IMR-90 (cell line): ENCODE measurements at regions not wholly inside any gene's neighbourhood (a gene's known extent, or its start where the extent isn't known, plus 50 kb on each side); places are given as distances from the start of the nearest gene placed in this dataset.

Experiments
- ATAC-seq: fragments of 200-7000 bp; cut with Tn5 transposase; 2 replicates; pipeline ENCODE4 v1.9.1; 2020; ENCODE audit warnings: low read depth, mild to moderate bottlenecking, moderate library complexity
- BruUV-seq: library from RNA; stranded (reverse); fragments of 400-500 nt; replicated peaks from 2 replicates; lab custom pipeline; 2021; lab: Mats Ljungman, UMichigan
- CTCF ChIA-PET: fragments of 300-600 bp; formaldehyde crosslinking; extraction: SDS; loops from one replicate; lab custom pipeline; 2021; ENCODE audit warnings: antibody characterized with exemption; lab: Yijun Ruan, JAX
- POLR2A ChIA-PET: fragments of 300-600 bp; sonication (Branson Sonifier 250); formaldehyde crosslinking; loops from one replicate; lab custom pipeline; 2022; ENCODE audit warnings: antibody characterized with exemption; ENCODE audit not compliant: unreplicated experiment; lab: Charles Lee
- DNase-seq: peaks from one replicate; pipeline ENCODE4 v3.0.0; 2013
- H2AFZ ChIP-seq: replicated peaks from 2 replicates; pipeline ENCODE3; 2013; ENCODE audit warnings: low read length, mild to moderate bottlenecking; ENCODE audit not compliant: poor library complexity
- H2AK5ac ChIP-seq: 2 replicates; pipeline ENCODE4 v1.6.1; 2013; ENCODE audit warnings: low read depth, low read length, inconsistent platforms
- H2AK9ac ChIP-seq: replicated peaks from 2 replicates; pipeline ENCODE3; 2013; ENCODE audit warnings: mild to moderate bottlenecking, low read depth, low read length, moderate library complexity; ENCODE audit not compliant: poor library complexity
- H2BK120ac ChIP-seq: 2 replicates; pipeline ENCODE4 v1.6.1; 2013; ENCODE audit warnings: low read depth, low read length, inconsistent platforms
- H2BK15ac ChIP-seq: 3 replicates; pipeline ENCODE4 v1.6.1; 2013; ENCODE audit warnings: low read depth, low read length, inconsistent platforms
- H2BK20ac ChIP-seq: 2 replicates; pipeline ENCODE4 v1.6.1; 2013; ENCODE audit warnings: low read depth, mild to moderate bottlenecking, inconsistent platforms, low read length, moderate library complexity
- H2BK5ac ChIP-seq: 2 replicates; pipeline ENCODE4 v1.6.1; 2013; ENCODE audit warnings: mild to moderate bottlenecking, low read depth, low read length, inconsistent platforms; ENCODE audit not compliant: poor library complexity, severe bottlenecking
- H3K14ac ChIP-seq: replicated peaks from 2 replicates; pipeline ENCODE4 v1.6.1; 2013; ENCODE audit warnings: low read depth, low read length, inconsistent platforms
- H3K18ac ChIP-seq: 2 replicates; pipeline ENCODE4 v1.6.1; 2013; ENCODE audit warnings: low read depth, low read length, control low read depth
- H3K23ac ChIP-seq: 2 replicates; pipeline ENCODE4 v1.6.1; 2013; ENCODE audit warnings: low read depth, low read length, inconsistent platforms
- H3K27ac ChIP-seq: 2 replicates; pipeline ENCODE4 v1.5.1; 2013; ENCODE audit warnings: mild to moderate bottlenecking, control low read depth, low read length; ENCODE audit not compliant: insufficient read depth
- H3K27me3 ChIP-seq: 2 replicates; pipeline ENCODE4 v1.6.1; 2013; ENCODE audit warnings: low read length; ENCODE audit not compliant: control insufficient read depth, insufficient read depth
- H3K36me3 ChIP-seq: 2 replicates; pipeline ENCODE4 v1.6.1; 2013; ENCODE audit warnings: low read length, mixed read lengths; ENCODE audit not compliant: control insufficient read depth, insufficient read depth
- H3K4ac ChIP-seq: 2 replicates; pipeline ENCODE4 v1.6.1; 2013; ENCODE audit warnings: low read depth, low read length, inconsistent platforms
- H3K4me1 ChIP-seq: 2 replicates; pipeline ENCODE4 v1.6.1; 2013; ENCODE audit warnings: low read length, mixed read lengths; ENCODE audit not compliant: control insufficient read depth, insufficient read depth
- H3K4me2 ChIP-seq: 2 replicates; pipeline ENCODE4 v1.6.1; 2013; ENCODE audit warnings: low read depth, mild to moderate bottlenecking, control low read depth, low read length, moderate library complexity
- H3K4me3 ChIP-seq: 2 replicates; pipeline ENCODE4 v1.5.1; 2013; ENCODE audit warnings: low read depth, mild to moderate bottlenecking, control low read depth, low read length, moderate library complexity; ENCODE audit not compliant: insufficient read depth
- H3K56ac ChIP-seq: 2 replicates; pipeline ENCODE4 v1.6.1; 2013; ENCODE audit warnings: low read length, inconsistent platforms; ENCODE audit not compliant: insufficient read depth; ENCODE audit errors: extremely low read depth
- H3K79me1 ChIP-seq, 2 experiments: 2 replicates each; pipeline ENCODE4 v1.6.1; 2013; ENCODE audit warnings: low read length in 2 of 2, inconsistent platforms in 1 of 2, low read depth in 1 of 2
- H3K9ac ChIP-seq: 2 replicates; pipeline ENCODE4 v1.6.1; 2013; ENCODE audit warnings: low read depth, low read length, control low read depth
- H3K9me1 ChIP-seq: 2 replicates; pipeline ENCODE4 v1.6.1; 2013; ENCODE audit warnings: low read length, inconsistent platforms; ENCODE audit not compliant: insufficient read depth
- H3K9me3 ChIP-seq: 2 replicates; pipeline ENCODE4 v1.6.1; 2013; ENCODE audit warnings: low read length; ENCODE audit not compliant: control insufficient read depth, insufficient read depth
- H4K20me1 ChIP-seq: 2 replicates; pipeline ENCODE4 v1.6.1; 2013; ENCODE audit warnings: low read length, inconsistent platforms; ENCODE audit not compliant: insufficient read depth
- H4K5ac ChIP-seq: 2 replicates; pipeline ENCODE4 v1.6.1; 2013; ENCODE audit warnings: mild to moderate bottlenecking, low read depth, low read length, control low read depth
- H4K8ac ChIP-seq, 2 experiments: 2 replicates each; pipeline ENCODE4 v1.6.1; 2013; ENCODE audit warnings: low read depth in 2 of 2, low read length in 2 of 2, control low read depth in 1 of 2, inconsistent platforms in 1 of 2
- H4K91ac ChIP-seq: 2 replicates; pipeline ENCODE4 v1.6.1; 2013; ENCODE audit warnings: low read depth, low read length, inconsistent platforms; ENCODE audit not compliant: insufficient read depth
- RCOR1 ChIP-seq: IDR thresholded peaks from 2 replicates; pipeline ENCODE4 v1.6.1; 2012; ENCODE audit warnings: mild to moderate bottlenecking, low read length, improper control_type of control experiment; ENCODE audit not compliant: insufficient replicate concordance
- WGBS, 2 experiments: methylation state at CpG; one replicate each; pipeline versions ENCODE4 v1.1.5 to v1.1.7; 2013; ENCODE audit warnings: missing lambda C conversion rate in 2 of 2; ENCODE audit not compliant: insufficient read length in 1 of 2; ENCODE audit errors: extremely low coverage in 2 of 2; 5-methylcytosine and 5-hydroxymethylcytosine counted together
- dilution Hi-C: fragments of 300-500 bp; cut with HindIII; formaldehyde crosslinking; loops from one replicate; pipeline ENCODE4 v1.14.3; 2018; ENCODE audit warnings: low sequenced_read_pairs; ENCODE audit not compliant: unreplicated experiment
- in situ Hi-C: fragments of 300-500 bp; cut with MboI; formaldehyde crosslinking; loops from 3 replicates; pipeline ENCODE4 v1.14.3; 2019; ENCODE audit warnings: low sequenced_read_pairs, inconsistent platforms, mixed read lengths
- intact Hi-C: fragments of 100-400 bp; cut with micrococcal nuclease; formaldehyde crosslinking; loops from 2 replicates; pipeline ENCODE4 v1.10.0; 2022

GRCh38 chr6:81694207-81694606 lies 58.3 kb downstream of the TENT5A start:
- ATAC-seq: no peak
- H3K27ac ChIP-seq: no peak overlapping the region
- in situ Hi-C loops: no loop called here

More at GRCh38 chr6:81694207-81694606, 58.3 kb downstream of the TENT5A start:
- H4K8ac ChIP-seq: no peak overlapping the region
- H3K36me3 ChIP-seq: no peaks in the 10 kb centered on the region
- H3K14ac ChIP-seq: no peak overlapping the region
- no peak overlapping the region for H3K9ac ChIP-seq
- no peak overlapping the region for H3K4me3 ChIP-seq
- H3K9me3 ChIP-seq: no peaks in the 10 kb centered on the region
- no peaks in the 10 kb centered on the region for H3K27me3 ChIP-seq
- POLR2A ChIA-PET: no interaction called here
- intact Hi-C loops (no loop called here), dilution Hi-C loops (no loop called here)
- no peak overlapping the region for H3K4ac ChIP-seq
- no peak overlapping the region for H2BK5ac ChIP-seq
- no peak overlapping the region for H3K4me2 ChIP-seq
- no peak overlapping the region for H3K23ac ChIP-seq
- DNase-seq: no peak
- no CpG with 5 or more reads among the region's 2 CpGs for WGBS, 2 experiments
- H2BK15ac ChIP-seq: no peak overlapping the region
- CTCF ChIA-PET: no interaction called here
- no peak overlapping the region for H2AK9ac ChIP-seq
- no peaks in the 10 kb centered on the region for H4K20me1 ChIP-seq
- no peak overlapping the region for H3K18ac ChIP-seq
- TF ChIP-seq RCOR1: no peak
- H2BK120ac ChIP-seq: no peak overlapping the region
- H4K5ac ChIP-seq: no peak overlapping the region
- H4K91ac ChIP-seq: no peak overlapping the region
- H2AFZ ChIP-seq: no peak overlapping the region
- H2BK20ac ChIP-seq: no peak overlapping the region
- H3K56ac ChIP-seq: no peak overlapping the region
- H2AK5ac ChIP-seq: no peak overlapping the region
- peaks cover 3% of the 10 kb centered on the region; the same call in 1 of the 2 replicates for H3K4me1 ChIP-seq
- BruUV-seq: no TSS peak
- no peaks in the 10 kb centered on the region for H3K9me1 ChIP-seq
- H3K79me1 ChIP-seq: no peaks in the 10 kb centered on the region
